Astrocyte of the spinal cord (primary cell): ENCODE measurements at regions not wholly inside any gene's neighbourhood (a gene's known extent, or its start where the extent isn't known, plus 50 kb on each side); places are given as distances from the start of the nearest gene placed in this dataset.

Source experiments
- DNase-seq: peaks from one replicate; pipeline ENCODE4 v3.0.0; 2011; ENCODE audit warnings: low read depth, low spot score
- H3K4me3 ChIP-seq: 2 replicates; pipeline ENCODE4 v1.5.1; 2011; ENCODE audit warnings: low read depth, mild to moderate bottlenecking, low read length, moderate library complexity
- in situ Hi-C: cut with HindIII; loops from 2 replicates; pipeline ENCODE4 v1.10.0; 2017; ENCODE audit warnings: low sequenced_read_pairs
- TF ChIP-seq, protein P1 (sequence below): IDR thresholded peaks from 2 replicates; pipeline ENCODE4 v1.5.1; 2012; ENCODE audit warnings: low read depth, mild to moderate bottlenecking, low read length, inconsistent platforms

DNA sequence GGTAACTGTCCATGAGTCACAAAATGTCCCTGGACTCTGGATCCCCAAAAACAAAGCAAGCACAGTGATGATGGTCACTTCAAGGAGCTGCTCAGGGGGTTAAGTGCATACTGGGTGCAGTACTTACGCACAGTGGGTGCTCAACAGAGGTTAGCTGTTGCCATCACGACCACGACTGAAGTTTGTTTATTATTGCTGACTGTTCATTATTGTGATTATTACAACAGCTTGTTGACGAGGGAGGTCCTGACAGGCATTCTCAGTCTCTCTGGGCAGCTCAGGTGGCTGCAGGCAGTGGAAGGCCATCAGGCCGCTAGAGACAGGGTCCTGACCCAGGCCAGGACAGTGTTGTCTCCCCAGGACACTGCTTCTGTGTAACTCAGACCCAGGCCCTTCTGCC lies 418.8 kb downstream of the SHANK2 start:
- in situ Hi-C loops: no loop called here
- DNase-seq: no peak
- TF ChIP-seq, protein P1, sequence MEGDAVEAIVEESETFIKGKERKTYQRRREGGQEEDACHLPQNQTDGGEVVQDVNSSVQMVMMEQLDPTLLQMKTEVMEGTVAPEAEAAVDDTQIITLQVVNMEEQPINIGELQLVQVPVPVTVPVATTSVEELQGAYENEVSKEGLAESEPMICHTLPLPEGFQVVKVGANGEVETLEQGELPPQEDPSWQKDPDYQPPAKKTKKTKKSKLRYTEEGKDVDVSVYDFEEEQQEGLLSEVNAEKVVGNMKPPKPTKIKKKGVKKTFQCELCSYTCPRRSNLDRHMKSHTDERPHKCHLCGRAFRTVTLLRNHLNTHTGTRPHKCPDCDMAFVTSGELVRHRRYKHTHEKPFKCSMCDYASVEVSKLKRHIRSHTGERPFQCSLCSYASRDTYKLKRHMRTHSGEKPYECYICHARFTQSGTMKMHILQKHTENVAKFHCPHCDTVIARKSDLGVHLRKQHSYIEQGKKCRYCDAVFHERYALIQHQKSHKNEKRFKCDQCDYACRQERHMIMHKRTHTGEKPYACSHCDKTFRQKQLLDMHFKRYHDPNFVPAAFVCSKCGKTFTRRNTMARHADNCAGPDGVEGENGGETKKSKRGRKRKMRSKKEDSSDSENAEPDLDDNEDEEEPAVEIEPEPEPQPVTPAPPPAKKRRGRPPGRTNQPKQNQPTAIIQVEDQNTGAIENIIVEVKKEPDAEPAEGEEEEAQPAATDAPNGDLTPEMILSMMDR: no peak
- no peak overlapping the region for H3K4me3 ChIP-seq

DNA sequence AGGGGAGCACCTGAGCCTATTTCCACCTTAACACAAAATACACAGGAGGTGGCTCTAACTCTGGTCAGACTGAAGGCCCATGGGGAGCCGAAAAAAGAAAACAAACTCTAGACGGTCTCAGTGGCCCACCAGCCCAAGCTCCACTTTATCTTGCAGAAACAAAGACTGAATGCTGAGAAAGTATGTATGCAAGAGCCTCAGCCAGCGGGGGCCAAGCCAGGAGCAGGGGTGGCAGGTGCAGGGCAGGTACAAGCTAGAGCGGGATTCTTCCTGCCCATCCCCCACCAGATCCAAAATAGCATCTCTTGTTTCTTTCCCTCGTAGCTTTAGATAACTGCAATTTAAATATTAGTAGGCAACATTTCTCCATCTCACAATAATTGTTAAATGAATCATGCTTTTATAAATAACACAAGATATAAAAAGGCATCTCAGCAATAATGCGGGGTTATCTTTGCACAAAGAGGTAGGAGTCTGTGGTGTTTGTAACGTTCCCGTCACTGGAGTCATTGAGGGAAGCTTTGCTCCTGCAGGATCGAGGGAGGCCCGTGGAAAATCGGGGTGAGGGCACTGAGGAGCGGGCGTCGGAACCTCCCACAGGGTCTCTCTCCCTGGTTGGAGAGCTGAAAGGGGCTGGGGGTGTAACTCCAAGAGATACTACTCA lies 418.0 kb downstream of the SHANK2 start:
- H3K4me3 ChIP-seq: no peak overlapping the region
- TF ChIP-seq, protein P1: no peak
- no peak for DNase-seq
- in situ Hi-C loops: no loop called here

DNA sequence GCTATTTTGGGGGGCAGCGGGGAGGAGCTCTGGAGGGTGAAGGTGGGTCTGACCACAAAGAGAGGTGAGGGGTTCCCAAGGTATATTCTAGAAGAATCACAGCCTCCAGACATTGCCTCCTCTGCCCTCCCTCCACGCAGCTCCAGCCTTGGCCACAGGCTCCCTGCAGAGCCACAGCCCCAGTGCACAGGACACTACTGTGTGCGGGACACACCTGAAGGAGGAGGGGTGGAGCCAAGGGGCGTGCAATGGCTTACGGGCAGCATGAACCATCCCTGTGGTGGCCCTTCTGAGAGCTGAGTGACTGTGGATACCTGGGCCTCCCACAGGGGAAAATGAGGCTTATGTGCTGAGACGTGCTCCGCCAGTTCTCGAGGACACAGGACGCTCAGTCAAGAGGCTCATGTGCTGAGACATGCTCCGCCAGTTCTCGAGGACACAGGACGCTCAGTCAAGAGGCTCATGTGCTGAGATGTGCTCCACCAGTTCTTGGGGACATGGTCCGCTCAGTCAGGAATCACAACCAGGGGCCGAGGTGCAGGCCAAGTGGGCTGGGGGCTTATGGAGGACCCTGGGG lies 417.3 kb downstream of the SHANK2 start:
- TF ChIP-seq, protein P1: no peak
- DNase-seq: no peak
- in situ Hi-C loops: no loop called here
- H3K4me3 ChIP-seq: no peak overlapping the region

DNA sequence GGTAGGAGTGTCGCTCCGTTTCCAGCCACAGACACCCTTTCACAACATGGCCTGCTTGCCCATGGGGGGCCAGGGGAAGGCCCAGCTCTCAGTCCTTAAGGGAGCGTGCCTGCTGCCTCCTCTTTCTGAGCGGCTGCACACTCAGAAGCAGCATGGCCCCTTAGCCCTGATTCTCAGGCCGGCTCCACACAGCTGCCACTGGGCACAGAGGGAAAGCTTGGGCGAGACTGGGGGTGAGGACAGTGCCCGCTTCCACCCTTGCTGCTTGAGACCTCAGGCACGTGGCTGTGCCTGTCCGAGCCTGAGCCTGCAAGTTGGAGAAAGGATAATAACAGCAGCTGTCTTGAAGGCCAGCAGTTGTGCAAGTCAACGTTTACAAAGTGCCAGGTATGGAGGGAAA lies 416.3 kb downstream of the SHANK2 start:
- no peak overlapping the region for H3K4me3 ChIP-seq
- in situ Hi-C loops: no loop called here
- TF ChIP-seq, protein P1: no peak
- no peak for DNase-seq

DNA sequence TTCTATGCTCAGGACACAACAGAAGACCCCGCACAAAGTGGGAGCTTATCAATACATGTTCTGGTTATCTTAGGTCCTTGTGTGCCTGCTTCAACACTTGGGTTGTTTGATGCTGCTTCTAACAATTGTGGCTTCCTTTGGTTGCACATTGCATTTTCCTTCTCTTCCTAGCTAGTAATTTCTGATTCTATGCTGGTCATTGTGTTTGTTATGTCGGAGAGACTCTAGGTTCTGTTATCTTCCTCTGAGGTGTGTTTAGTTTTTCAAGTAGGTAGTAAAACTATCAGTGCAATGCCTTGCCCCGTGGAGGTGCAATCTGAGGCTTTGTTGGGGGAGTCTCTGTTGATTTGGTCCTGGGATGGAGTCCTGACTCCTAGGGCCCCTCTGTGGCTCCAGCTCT lies 414.2 kb downstream of the SHANK2 start:
- in situ Hi-C loops: no loop called here
- no peak overlapping the region for H3K4me3 ChIP-seq
- no peak for DNase-seq
- TF ChIP-seq, protein P1: no peak

DNA sequence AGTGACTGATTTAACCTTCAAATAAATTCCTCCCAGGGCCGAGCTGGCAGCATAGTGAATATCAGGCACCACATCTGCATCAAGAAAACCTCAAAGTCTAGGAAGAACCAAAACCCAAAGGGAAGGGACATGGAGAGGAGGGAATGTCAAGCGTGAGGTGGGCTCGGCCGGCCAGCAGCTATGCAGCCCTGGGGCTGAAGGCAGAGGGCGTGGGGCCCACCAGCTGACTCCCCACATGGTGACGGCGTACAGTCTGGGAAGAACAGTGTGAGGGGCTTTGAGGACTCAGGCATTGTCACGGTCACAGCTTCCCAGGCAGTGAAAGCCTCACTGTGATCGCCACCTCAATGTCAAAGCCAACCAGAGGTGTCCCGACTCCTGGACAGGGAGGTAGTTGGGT lies 412.5 kb downstream of the SHANK2 start:
- in situ Hi-C loops: no loop called here
- TF ChIP-seq, protein P1: no peak
- H3K4me3 ChIP-seq: no peak overlapping the region
- no peak for DNase-seq
